HCT116 (cell line): ENCODE measurements at regions not wholly inside any gene's neighbourhood (a gene's known extent, or its start where the extent isn't known, plus 50 kb on each side); places are given as distances from the start of the nearest gene placed in this dataset.

Source experiments
- ATAC-seq: fragments of 200-7000 bp; cut with Tn5 transposase; 2 replicates; pipeline ENCODE4 v1.9.1; 2020; ENCODE audit warnings: mild to moderate bottlenecking, moderate library complexity
- BruUV-seq: library from RNA; stranded (reverse); fragments of 400-500 nt; replicated peaks from 2 replicates; lab custom pipeline; 2021; lab: Mats Ljungman, UMichigan
- CTCF ChIA-PET: fragments of 300-600 bp; sonication (Branson Sonifier 250); formaldehyde crosslinking; loops from one replicate; lab custom pipeline; 2021; ENCODE audit warnings: antibody characterized with exemption; lab: Charles Lee
- POLR2A ChIA-PET: fragments of 300-600, 350-600 bp; sonication (Branson Sonifier 250); formaldehyde crosslinking; loops from one replicate; lab custom pipeline; 2021; ENCODE audit warnings: antibody characterized with exemption; lab: Charles Lee
- RAD21 ChIA-PET, 2 experiments: fragments of 300-600 bp; sonication (Branson Sonifier 250); formaldehyde crosslinking; loops; one replicate each; lab custom pipeline; 2023; ENCODE audit warnings: low total read pairs in 2 of 2; ENCODE audit not compliant: uncharacterized antibody in 2 of 2, unreplicated experiment in 2 of 2, low non-redundant PET in 1 of 2; lab: Charles Lee
- DNase-seq: peaks from one replicate; pipeline ENCODE4 v3.0.0-alpha.2; 2010; ENCODE audit warnings: low read depth, low spot score
- H2AFZ ChIP-seq: fragments of 200-600 bp; shearing (Covaris generic), sonication (generic); 2 replicates; pipeline ENCODE4 v1.6.1; 2017; ENCODE audit warnings: low read depth, mixed run types, mixed read lengths, antibody characterized with exemption, low read length; ENCODE audit not compliant: poor library complexity, severe bottlenecking
- H3K27ac ChIP-seq: 2 replicates; pipeline ENCODE4 v1.5.1; 2012; ENCODE audit warnings: low read depth, low read length
- H3K27me3 ChIP-seq: fragments of 200-600 bp; sonication (generic); 2 replicates; pipeline ENCODE4 v1.6.1; 2016; ENCODE audit warnings: mixed run types, low read length, mixed read lengths; ENCODE audit not compliant: insufficient read depth
- H3K36me3 ChIP-seq, 2 experiments: fragments of 200-500 bp in 1 of 2; fragments of 200-600 bp in 1 of 2; sonication (Bioruptor generic) in 1 of 2; sonication (generic) in 1 of 2; 2 replicates each; pipeline versions ENCODE4 v1.5.1 to v1.6.1; 2014 to 2016; ENCODE audit warnings: low read length in 2 of 2, inconsistent platforms in 1 of 2, mixed read lengths in 1 of 2, mixed run types in 1 of 2; ENCODE audit not compliant: insufficient read depth in 2 of 2, control insufficient read depth in 1 of 2
- H3K4me1 ChIP-seq, 2 experiments: fragments of 200-600 bp in 1 of 2; sonication (generic) in 1 of 2; 2 replicates each; pipeline versions ENCODE4 v1.5.1 to v1.6.1; 2012 to 2017; ENCODE audit warnings: low read length in 2 of 2, inconsistent platforms in 1 of 2, mild to moderate bottlenecking in 1 of 2, mixed read lengths in 1 of 2, mixed run types in 1 of 2, moderate library complexity in 1 of 2; ENCODE audit not compliant: insufficient read depth in 2 of 2, control insufficient read depth in 1 of 2
- H3K4me2 ChIP-seq: fragments of 200-600 bp; sonication (generic); 2 replicates; pipeline ENCODE4 v1.6.1; 2017; ENCODE audit warnings: mixed run types, low read length, mixed read lengths
- H3K4me3 ChIP-seq, 2 experiments: fragments of 200-600 bp in 1 of 2; sonication (generic) in 1 of 2; replicated peaks in 1 of 2; 2 replicates each; pipeline ENCODE4 v1.5.1; 2011 to 2016; ENCODE audit warnings: low read length in 2 of 2, control low read depth in 1 of 2, low read depth in 1 of 2, mild to moderate bottlenecking in 1 of 2, mixed read lengths in 1 of 2, mixed run types in 1 of 2
- H3K79me2 ChIP-seq: fragments of 200-600 bp; sonication (generic); 2 replicates; pipeline ENCODE4 v1.6.1; 2017; ENCODE audit warnings: mild to moderate bottlenecking, mixed run types, low read length, moderate library complexity, mixed read lengths; ENCODE audit not compliant: insufficient read depth
- H3K9ac ChIP-seq: fragments of 200-600 bp; sonication (generic); 2 replicates; pipeline ENCODE4 v1.6.1; 2016; ENCODE audit warnings: low read length, mixed read lengths
- H3K9me2 ChIP-seq: fragments of 200-600 bp; sonication (generic), shearing (Covaris generic); 2 replicates; pipeline ENCODE4 v1.6.1; 2017; ENCODE audit warnings: mixed run types, mild to moderate bottlenecking, moderate library complexity; ENCODE audit not compliant: insufficient read depth
- H3K9me3 ChIP-seq, 2 experiments: fragments of 200-500 bp in 1 of 2; fragments of 200-600 bp in 1 of 2; sonication (Bioruptor generic) in 1 of 2; sonication (generic) in 1 of 2; 2 replicates each; pipeline ENCODE4 v1.6.1; 2014 to 2017; ENCODE audit warnings: low read length in 2 of 2, mixed read lengths in 2 of 2, inconsistent platforms in 1 of 2, low read depth in 1 of 2, mild to moderate bottlenecking in 1 of 2, mixed run types in 1 of 2, moderate library complexity in 1 of 2; ENCODE audit not compliant: control insufficient read depth in 1 of 2, insufficient read depth in 1 of 2
- H4K20me1 ChIP-seq: fragments of 200-600 bp; sonication (generic), shearing (Covaris generic); 2 replicates; pipeline ENCODE4 v1.6.1; 2017; ENCODE audit warnings: mixed run types, mild to moderate bottlenecking, moderate library complexity; ENCODE audit not compliant: insufficient read depth
- CBX3 ChIP-seq: IDR thresholded peaks from 2 replicates; pipeline ENCODE4 v1.6.1; 2012; ENCODE audit warnings: low read depth
- FOSL1 ChIP-seq: IDR thresholded peaks from 2 replicates; pipeline ENCODE4 v1.6.1; 2012; ENCODE audit warnings: low read depth
- POLR2AphosphoS5 ChIP-seq: IDR thresholded peaks from 2 replicates; pipeline ENCODE4 v1.6.1; 2011; ENCODE audit warnings: mild to moderate bottlenecking, low read depth, low read length, moderate library complexity
- SP1 ChIP-seq: IDR thresholded peaks from 2 replicates; pipeline ENCODE4 v1.6.1; 2012; ENCODE audit warnings: low read depth
- ZNF274 ChIP-seq: fragments of 200-500 bp; sonication (Bioruptor generic); IDR thresholded peaks from 2 replicates; pipeline ENCODE4 v1.6.1; 2014; ENCODE audit warnings: mild to moderate bottlenecking, low read depth, low read length, inconsistent platforms
- intact Hi-C: fragments of 100-400 bp; cut with micrococcal nuclease; formaldehyde crosslinking; loops from 2 replicates; pipeline ENCODE4 v1.10.0; 2022

- Histone ChIP-seq H3K27ac (no peak overlapping the region), H3K36me3 (no peaks in the 10 kb centered on the region), H3K9me2 (no peaks in the 10 kb centered on the region), H3K4me2 (no peak overlapping the region), H3K4me1 (no peaks in the 10 kb centered on the region), H4K20me1 (no peaks in the 10 kb centered on the region), H3K79me2 (no peaks in the 10 kb centered on the region), H3K27me3 (no peaks in the 10 kb centered on the region), H3K4me3 (no peak overlapping the region), H3K9me3 (peaks cover 0 to 30% of the 10 kb centered on the region in 2 experiments; a peak in 2 of 4 replicates), H3K9ac (no peak overlapping the region), H2AFZ (no peak overlapping the region)
- RAD21 ChIA-PET, result no interaction called here
- CTCF ChIA-PET, result no interaction called here
- BruUV-seq, result no TSS peak
- ATAC-seq (no peak), DNase-seq (no peak)
- POLR2A ChIA-PET, result no interaction called here
- TF ChIP-seq SP1, result no peak
- TF ChIP-seq POLR2AphosphoS5, result no peak
- no peak for TF ChIP-seq FOSL1
- no peak for TF ChIP-seq ZNF274
- intact Hi-C loops, result no loop called here
These were observed 980.8 kb downstream of the TSN start for GRCh38 chr2:122736279-122736678.

DNA sequence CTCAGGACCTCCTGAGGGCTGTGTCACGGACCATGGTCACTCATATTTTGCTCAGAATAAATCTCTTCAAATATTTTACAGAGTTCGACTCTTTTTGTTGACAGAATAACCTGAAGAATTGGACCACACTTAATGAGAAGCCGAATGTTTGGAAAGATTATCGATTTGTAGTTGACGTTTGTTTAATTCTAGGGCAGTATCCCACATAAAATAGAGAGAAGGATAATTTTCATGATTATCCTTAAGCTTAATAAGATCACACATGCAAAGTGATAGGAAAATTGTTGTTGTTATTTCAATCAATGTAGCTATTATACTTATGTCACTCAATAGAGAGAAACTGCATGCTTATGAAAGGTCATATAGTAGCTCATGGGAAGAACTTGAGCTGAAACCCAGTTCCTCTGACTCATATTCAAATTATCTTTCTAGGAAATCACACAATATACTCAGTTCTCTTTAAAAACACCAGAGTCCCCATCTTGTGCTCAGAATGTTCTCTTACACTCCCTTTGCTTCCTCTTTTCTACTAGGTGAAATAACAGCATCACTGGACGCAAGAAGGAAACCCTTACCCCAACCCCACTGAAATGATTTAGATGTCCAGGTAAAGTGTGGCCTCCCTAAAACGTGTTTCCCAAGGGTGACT, 982.1 kb downstream of the TSN start:
- RAD21 ChIA-PET, result no interaction called here
- H3K27ac ChIP-seq, result no peak overlapping the region
- no peaks in the 10 kb centered on the region for H3K36me3 ChIP-seq
- no peaks in the 10 kb centered on the region for H3K4me1 ChIP-seq
- intact Hi-C loops, result no loop called here
- POLR2A ChIA-PET, result no interaction called here
- no peak overlapping the region for H3K4me2 ChIP-seq
- CTCF ChIA-PET, result no interaction called here
- peaks cover 0 to 30% of the 10 kb centered on the region in 2 experiments; a peak in 2 of 4 replicates for H3K9me3 ChIP-seq
- no peaks in the 10 kb centered on the region for H3K27me3 ChIP-seq
- no TSS peak for BruUV-seq
- DNase-seq (no peak), ATAC-seq (no peak)
- no peak overlapping the region for H3K4me3 ChIP-seq
- no peak for TF ChIP-seq CBX3
- no peak for TF ChIP-seq SP1
- H3K9ac ChIP-seq, result no peak overlapping the region
- no peaks in the 10 kb centered on the region for H3K79me2 ChIP-seq
- H4K20me1 ChIP-seq, result no peaks in the 10 kb centered on the region
- no peaks in the 10 kb centered on the region for H3K9me2 ChIP-seq
- H2AFZ ChIP-seq, result no peak overlapping the region
